AG09319 (cell line): ENCODE measurements at regions not wholly inside any gene's neighbourhood (a gene's known extent, or its start where the extent isn't known, plus 50 kb on each side); places are given as distances from the start of the nearest gene placed in this dataset.

Experiments used
- DNase-seq: peaks from one replicate; pipeline ENCODE4 v3.0.0-alpha.2; 2010; ENCODE audit warnings: low read depth; ENCODE audit errors: extremely low read depth
- CTCF ChIP-seq: IDR thresholded peaks from 2 replicates; pipeline ENCODE4 v1.5.1; 2011; ENCODE audit warnings: low read depth, mild to moderate bottlenecking, inconsistent platforms, low read length, moderate library complexity

- TF ChIP-seq CTCF = no peak
- no peak for DNase-seq
Measured at GRCh38 chr10:105843786-105844185, 1202.7 kb downstream of the SORCS3 start.

DNA sequence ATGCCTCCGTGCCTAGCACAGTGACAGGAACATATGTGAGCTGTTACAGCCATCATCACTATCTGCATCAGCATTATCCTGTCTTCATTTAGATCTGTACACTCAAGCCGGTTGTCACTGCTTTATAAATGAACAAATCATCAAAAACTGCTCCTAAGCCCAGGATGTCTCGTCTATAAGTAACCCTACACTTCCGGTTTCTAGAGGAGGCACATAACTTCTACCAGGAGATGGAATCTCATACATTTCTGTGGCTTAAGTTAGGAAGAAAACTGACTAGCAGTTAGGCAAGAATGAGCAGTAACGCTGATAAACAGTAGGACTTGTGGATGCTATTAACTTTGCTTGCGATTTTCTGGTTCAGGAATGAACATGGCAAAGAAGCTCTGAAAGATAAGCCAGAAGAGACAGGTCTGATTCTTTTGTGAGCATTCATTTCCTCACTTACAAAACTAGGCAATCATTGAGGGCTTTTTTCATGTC lies 1199.2 kb downstream of the SORCS3 start:
- no peak for DNase-seq
- TF ChIP-seq CTCF = no peak

DNA sequence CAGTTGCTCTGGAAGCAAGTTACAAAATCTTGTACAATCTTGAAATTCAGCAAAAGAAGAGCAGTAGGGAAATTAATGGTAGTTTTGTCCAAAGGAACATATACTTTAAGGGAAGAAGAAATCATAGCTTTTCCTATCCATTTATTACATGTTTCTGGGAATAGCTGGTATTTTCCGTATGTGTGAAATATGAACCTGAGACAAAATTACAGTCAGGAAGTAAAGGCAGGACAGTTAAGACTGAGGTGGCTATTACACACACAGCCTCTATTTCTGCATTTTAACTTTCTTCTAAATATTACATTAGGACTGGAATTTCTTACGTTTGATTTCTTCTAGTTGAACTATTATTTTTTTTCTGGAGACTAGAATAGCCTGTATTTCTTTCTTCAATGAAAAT lies 1197.3 kb downstream of the SORCS3 start:
- no peak for TF ChIP-seq CTCF
- no peak for DNase-seq

DNA sequence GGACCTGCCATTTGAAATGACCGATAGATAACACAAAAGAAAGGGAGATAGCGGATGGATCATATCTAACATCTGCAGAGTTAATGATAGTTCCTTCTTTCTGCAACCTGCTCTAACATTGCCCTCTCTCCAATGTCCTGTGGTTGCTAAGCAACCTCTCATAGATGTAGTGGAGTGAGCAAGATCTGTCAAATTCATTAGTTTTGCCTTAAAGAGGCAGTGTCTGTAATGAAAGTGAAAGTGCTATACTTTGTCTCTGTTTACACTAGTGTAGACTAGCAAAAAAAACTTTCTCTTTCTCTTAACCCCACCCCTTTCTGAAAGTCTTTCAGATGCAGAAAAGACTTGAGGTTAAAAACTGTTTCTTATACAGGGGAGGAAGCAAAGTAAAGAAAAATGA lies 1196.9 kb downstream of the SORCS3 start:
- no peak for DNase-seq
- no peak for TF ChIP-seq CTCF

DNA sequence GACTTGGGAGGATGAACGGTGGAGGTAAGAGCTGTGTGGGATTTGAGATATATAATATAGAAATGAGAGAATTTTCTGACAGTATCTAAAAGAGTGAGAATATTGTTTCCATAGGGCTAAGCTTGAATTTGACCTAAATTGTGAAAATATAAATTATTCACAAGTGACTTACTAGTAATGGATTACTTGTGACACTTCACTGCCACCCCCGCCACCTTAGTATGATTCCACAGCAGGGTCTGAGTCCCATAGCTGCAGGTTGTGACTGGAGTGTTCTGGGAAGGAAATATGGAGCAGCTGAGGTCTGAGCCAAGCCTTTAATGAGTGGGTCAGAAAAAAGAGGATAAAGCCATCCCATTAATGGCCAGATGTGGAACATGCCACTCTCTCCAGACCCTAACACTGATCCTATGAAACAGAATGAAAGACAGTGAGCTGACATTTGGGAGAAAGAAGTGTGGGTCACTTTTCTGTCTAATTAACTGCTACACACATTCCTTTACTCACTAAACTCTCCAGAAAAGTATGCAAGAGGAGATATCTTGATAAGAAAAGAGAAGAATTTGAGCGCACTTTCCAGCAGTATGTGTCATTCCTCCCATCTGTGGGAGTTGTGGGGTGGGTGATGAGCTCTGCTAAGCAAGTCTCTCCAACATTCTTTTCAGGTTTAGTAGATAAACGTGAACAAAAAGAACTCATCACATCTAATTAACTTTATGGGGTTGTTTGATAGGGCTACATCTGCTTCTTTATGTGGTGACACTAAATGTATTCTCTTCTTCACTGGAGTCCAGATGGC lies 1193.4 kb downstream of the SORCS3 start:
- TF ChIP-seq CTCF = no peak
- DNase-seq = no peak

DNA sequence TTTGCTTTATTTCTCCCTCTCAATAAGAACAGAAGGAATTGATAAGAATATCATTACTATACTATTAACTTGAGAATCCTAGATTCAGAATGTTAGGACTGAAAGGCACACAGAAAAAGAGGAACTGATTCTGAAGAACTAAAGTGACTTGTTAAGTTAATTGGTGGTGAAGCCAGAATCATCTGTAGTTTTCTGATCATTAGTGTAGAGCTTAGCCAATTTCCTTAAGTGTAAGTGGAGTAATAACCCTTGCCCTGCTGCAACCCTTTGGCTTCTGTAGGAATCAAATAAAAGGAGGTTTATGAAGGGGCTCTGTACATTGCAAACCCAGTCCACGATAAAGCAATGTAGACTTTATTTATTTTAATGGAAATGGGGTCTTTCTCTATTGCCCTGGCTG lies 1186.0 kb downstream of the SORCS3 start:
- DNase-seq = no peak
- no peak for TF ChIP-seq CTCF

- no peak for TF ChIP-seq CTCF
- no peak for DNase-seq
Measured at GRCh38 chr10:105807935-105808587, 1167.0 kb downstream of the SORCS3 start.
